DLD1 (cell line): ENCODE measurements at regions not wholly inside any gene's neighbourhood (a gene's known extent, or its start where the extent isn't known, plus 50 kb on each side); places are given as distances from the start of the nearest gene placed in this dataset.

Source experiments
- in situ Hi-C: cut with HindIII; loops from 2 replicates; pipeline ENCODE4 v1.10.0; 2017; ENCODE audit warnings: low sequenced_read_pairs

- in situ Hi-C loops, result no loop called here
Measured at GRCh38 chr18:78390348-78390951, 589.2 kb upstream of the SALL3 start.

- in situ Hi-C loops, result no loop called here
Measured at GRCh38 chr18:78390952-78391348, 588.7 kb upstream of the SALL3 start.

GRCh38 chr18:78393086-78393862, 586.3 kb upstream of the SALL3 start:
- in situ Hi-C loops, result no loop called here

- in situ Hi-C loops, result no loop called here
Measured at GRCh38 chr18:78396077-78396476, 583.5 kb upstream of the SALL3 start.

- in situ Hi-C loops, result no loop called here
Measured at GRCh38 chr18:78396756-78397155, 582.9 kb upstream of the SALL3 start.

GRCh38 chr18:78399992-78400503, 579.6 kb upstream of the SALL3 start:
- in situ Hi-C loops, result no loop called here

- in situ Hi-C loops, result no loop called here
Measured at GRCh38 chr18:78402440-78402839, 577.2 kb upstream of the SALL3 start.

- in situ Hi-C loops, result no loop called here
Measured at GRCh38 chr18:78402966-78403365, 576.7 kb upstream of the SALL3 start.

GRCh38 chr18:78403371-78403770, 576.2 kb upstream of the SALL3 start:
- in situ Hi-C loops, result no loop called here

GRCh38 chr18:78405763-78406162, 573.9 kb upstream of the SALL3 start:
- in situ Hi-C loops, result no loop called here

- in situ Hi-C loops, result no loop called here
Measured at GRCh38 chr18:78406743-78407465, 572.7 kb upstream of the SALL3 start.

- in situ Hi-C loops, result no loop called here
Measured at GRCh38 chr18:78407466-78407844, 572.2 kb upstream of the SALL3 start.

- in situ Hi-C loops, result no loop called here
Measured at GRCh38 chr18:78408623-78409022, 571.0 kb upstream of the SALL3 start.

GRCh38 chr18:78410094-78410786, 569.4 kb upstream of the SALL3 start:
- in situ Hi-C loops, result no loop called here

GRCh38 chr18:78411539-78411938, 568.1 kb upstream of the SALL3 start:
- in situ Hi-C loops, result no loop called here

GRCh38 chr18:78414302-78414701, 565.3 kb upstream of the SALL3 start:
- in situ Hi-C loops, result no loop called here

GRCh38 chr18:78416853-78417252, 562.8 kb upstream of the SALL3 start:
- in situ Hi-C loops, result no loop called here

GRCh38 chr18:78418379-78418778, 561.2 kb upstream of the SALL3 start:
- in situ Hi-C loops, result no loop called here

- in situ Hi-C loops, result no loop called here
Measured at GRCh38 chr18:78419171-78419570, 560.4 kb upstream of the SALL3 start.

GRCh38 chr18:78420116-78420515, 559.5 kb upstream of the SALL3 start:
- in situ Hi-C loops, result no loop called here

- in situ Hi-C loops, result no loop called here
Measured at GRCh38 chr18:78421392-78421791, 558.2 kb upstream of the SALL3 start.
